IMR-90 (cell line): ENCODE measurements at regions not wholly inside any gene's neighbourhood (a gene's known extent, or its start where the extent isn't known, plus 50 kb on each side); places are given as distances from the start of the nearest gene placed in this dataset.

Source experiments
- ATAC-seq: fragments of 200-7000 bp; cut with Tn5 transposase; 2 replicates; pipeline ENCODE4 v1.9.1; 2020; ENCODE audit warnings: low read depth, mild to moderate bottlenecking, moderate library complexity
- BruUV-seq: library from RNA; stranded (reverse); fragments of 400-500 nt; replicated peaks from 2 replicates; lab custom pipeline; 2021; lab: Mats Ljungman, UMichigan
- CTCF ChIA-PET: fragments of 300-600 bp; formaldehyde crosslinking; extraction: SDS; loops from one replicate; lab custom pipeline; 2021; ENCODE audit warnings: antibody characterized with exemption; lab: Yijun Ruan, JAX
- POLR2A ChIA-PET: fragments of 300-600 bp; sonication (Branson Sonifier 250); formaldehyde crosslinking; loops from one replicate; lab custom pipeline; 2022; ENCODE audit warnings: antibody characterized with exemption; ENCODE audit not compliant: unreplicated experiment; lab: Charles Lee
- DNase-seq: peaks from one replicate; pipeline ENCODE4 v3.0.0; 2013
- H2AFZ ChIP-seq: replicated peaks from 2 replicates; pipeline ENCODE3; 2013; ENCODE audit warnings: low read length, mild to moderate bottlenecking; ENCODE audit not compliant: poor library complexity
- H2AK5ac ChIP-seq: 2 replicates; pipeline ENCODE4 v1.6.1; 2013; ENCODE audit warnings: low read depth, low read length, inconsistent platforms
- H2AK9ac ChIP-seq: replicated peaks from 2 replicates; pipeline ENCODE3; 2013; ENCODE audit warnings: mild to moderate bottlenecking, low read depth, low read length, moderate library complexity; ENCODE audit not compliant: poor library complexity
- H2BK120ac ChIP-seq: 2 replicates; pipeline ENCODE4 v1.6.1; 2013; ENCODE audit warnings: low read depth, low read length, inconsistent platforms
- H2BK15ac ChIP-seq: 3 replicates; pipeline ENCODE4 v1.6.1; 2013; ENCODE audit warnings: low read depth, low read length, inconsistent platforms
- H2BK20ac ChIP-seq: 2 replicates; pipeline ENCODE4 v1.6.1; 2013; ENCODE audit warnings: low read depth, mild to moderate bottlenecking, inconsistent platforms, low read length, moderate library complexity
- H2BK5ac ChIP-seq: 2 replicates; pipeline ENCODE4 v1.6.1; 2013; ENCODE audit warnings: mild to moderate bottlenecking, low read depth, low read length, inconsistent platforms; ENCODE audit not compliant: poor library complexity, severe bottlenecking
- H3K14ac ChIP-seq: replicated peaks from 2 replicates; pipeline ENCODE4 v1.6.1; 2013; ENCODE audit warnings: low read depth, low read length, inconsistent platforms
- H3K18ac ChIP-seq: 2 replicates; pipeline ENCODE4 v1.6.1; 2013; ENCODE audit warnings: low read depth, low read length, control low read depth
- H3K23ac ChIP-seq: 2 replicates; pipeline ENCODE4 v1.6.1; 2013; ENCODE audit warnings: low read depth, low read length, inconsistent platforms
- H3K27ac ChIP-seq: 2 replicates; pipeline ENCODE4 v1.5.1; 2013; ENCODE audit warnings: mild to moderate bottlenecking, control low read depth, low read length; ENCODE audit not compliant: insufficient read depth
- H3K27me3 ChIP-seq: 2 replicates; pipeline ENCODE4 v1.6.1; 2013; ENCODE audit warnings: low read length; ENCODE audit not compliant: control insufficient read depth, insufficient read depth
- H3K36me3 ChIP-seq: 2 replicates; pipeline ENCODE4 v1.6.1; 2013; ENCODE audit warnings: low read length, mixed read lengths; ENCODE audit not compliant: control insufficient read depth, insufficient read depth
- H3K4ac ChIP-seq: 2 replicates; pipeline ENCODE4 v1.6.1; 2013; ENCODE audit warnings: low read depth, low read length, inconsistent platforms
- H3K4me1 ChIP-seq: 2 replicates; pipeline ENCODE4 v1.6.1; 2013; ENCODE audit warnings: low read length, mixed read lengths; ENCODE audit not compliant: control insufficient read depth, insufficient read depth
- H3K4me2 ChIP-seq: 2 replicates; pipeline ENCODE4 v1.6.1; 2013; ENCODE audit warnings: low read depth, mild to moderate bottlenecking, control low read depth, low read length, moderate library complexity
- H3K4me3 ChIP-seq: 2 replicates; pipeline ENCODE4 v1.5.1; 2013; ENCODE audit warnings: low read depth, mild to moderate bottlenecking, control low read depth, low read length, moderate library complexity; ENCODE audit not compliant: insufficient read depth
- H3K56ac ChIP-seq: 2 replicates; pipeline ENCODE4 v1.6.1; 2013; ENCODE audit warnings: low read length, inconsistent platforms; ENCODE audit not compliant: insufficient read depth; ENCODE audit errors: extremely low read depth
- H3K79me1 ChIP-seq, 2 experiments: 2 replicates each; pipeline ENCODE4 v1.6.1; 2013; ENCODE audit warnings: low read length in 2 of 2, inconsistent platforms in 1 of 2, low read depth in 1 of 2
- H3K9ac ChIP-seq: 2 replicates; pipeline ENCODE4 v1.6.1; 2013; ENCODE audit warnings: low read depth, low read length, control low read depth
- H3K9me1 ChIP-seq: 2 replicates; pipeline ENCODE4 v1.6.1; 2013; ENCODE audit warnings: low read length, inconsistent platforms; ENCODE audit not compliant: insufficient read depth
- H3K9me3 ChIP-seq: 2 replicates; pipeline ENCODE4 v1.6.1; 2013; ENCODE audit warnings: low read length; ENCODE audit not compliant: control insufficient read depth, insufficient read depth
- H4K20me1 ChIP-seq: 2 replicates; pipeline ENCODE4 v1.6.1; 2013; ENCODE audit warnings: low read length, inconsistent platforms; ENCODE audit not compliant: insufficient read depth
- H4K5ac ChIP-seq: 2 replicates; pipeline ENCODE4 v1.6.1; 2013; ENCODE audit warnings: mild to moderate bottlenecking, low read depth, low read length, control low read depth
- H4K8ac ChIP-seq, 2 experiments: 2 replicates each; pipeline ENCODE4 v1.6.1; 2013; ENCODE audit warnings: low read depth in 2 of 2, low read length in 2 of 2, control low read depth in 1 of 2, inconsistent platforms in 1 of 2
- H4K91ac ChIP-seq: 2 replicates; pipeline ENCODE4 v1.6.1; 2013; ENCODE audit warnings: low read depth, low read length, inconsistent platforms; ENCODE audit not compliant: insufficient read depth
- CEBPB ChIP-seq: IDR thresholded peaks from 2 replicates; pipeline ENCODE4 v1.6.1; 2012; ENCODE audit warnings: low read depth, low read length, improper control_type of control experiment
- MAFK ChIP-seq: IDR thresholded peaks from 2 replicates; pipeline ENCODE4 v1.6.1; 2012; ENCODE audit warnings: low read depth, low read length, improper control_type of control experiment
- MXI1 ChIP-seq: IDR thresholded peaks from 2 replicates; pipeline ENCODE4 v1.6.1; 2012; ENCODE audit warnings: low read depth, mild to moderate bottlenecking, low read length, moderate library complexity, borderline replicate concordance
- RFX5 ChIP-seq: IDR thresholded peaks from 2 replicates; pipeline ENCODE4 v1.8.0; 2012; ENCODE audit warnings: low read depth, mild to moderate bottlenecking, low read length, moderate library complexity
- WGBS, 2 experiments: methylation state at CpG; one replicate each; pipeline versions ENCODE4 v1.1.5 to v1.1.7; 2013; ENCODE audit warnings: missing lambda C conversion rate in 2 of 2; ENCODE audit not compliant: insufficient read length in 1 of 2; ENCODE audit errors: extremely low coverage in 2 of 2; 5-methylcytosine and 5-hydroxymethylcytosine counted together
- dilution Hi-C: fragments of 300-500 bp; cut with HindIII; formaldehyde crosslinking; loops from one replicate; pipeline ENCODE4 v1.14.3; 2018; ENCODE audit warnings: low sequenced_read_pairs; ENCODE audit not compliant: unreplicated experiment
- in situ Hi-C: fragments of 300-500 bp; cut with MboI; formaldehyde crosslinking; loops from 3 replicates; pipeline ENCODE4 v1.14.3; 2019; ENCODE audit warnings: low sequenced_read_pairs, inconsistent platforms, mixed read lengths
- intact Hi-C: fragments of 100-400 bp; cut with micrococcal nuclease; formaldehyde crosslinking; loops from 2 replicates; pipeline ENCODE4 v1.10.0; 2022

DNA sequence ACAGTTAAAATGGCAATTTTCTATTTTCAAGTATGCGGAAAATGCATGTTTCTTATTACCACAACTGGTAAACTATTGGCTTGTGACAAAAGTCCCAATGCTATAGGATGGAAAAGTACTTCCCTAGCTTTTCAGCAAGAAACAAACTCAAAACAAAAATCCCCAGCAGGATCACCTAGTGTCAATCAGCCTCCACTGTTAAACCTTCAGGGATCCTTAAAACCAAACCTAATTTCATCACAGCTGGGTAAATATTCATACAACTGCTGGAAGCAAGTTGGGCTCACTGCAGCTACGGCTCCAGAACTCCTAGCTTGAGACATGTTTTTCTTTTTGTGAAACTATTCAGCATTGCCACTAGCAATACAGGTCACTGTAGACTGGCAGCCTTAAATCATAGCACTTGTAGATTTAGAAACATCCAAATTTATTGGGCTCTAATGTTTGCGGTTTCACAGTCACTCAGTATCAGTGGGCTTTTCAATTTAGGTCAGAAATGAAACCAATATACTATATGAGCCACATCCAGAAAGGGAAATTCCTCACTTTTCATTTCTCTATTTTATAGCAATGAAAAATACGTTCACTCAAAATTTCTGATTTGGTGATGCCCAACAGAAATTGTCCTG lies 145.2 kb upstream of the ANK3 start:
- Histone ChIP-seq H3K79me1 (no peaks in the 10 kb centered on the region), H3K27ac (no peak overlapping the region), H4K91ac (no peak overlapping the region), H2BK15ac (no peak overlapping the region), H3K9me1 (no peaks in the 10 kb centered on the region), H3K56ac (no peak overlapping the region), H3K4me3 (no peak overlapping the region), H3K14ac (no peak overlapping the region), H3K4me2 (no peak overlapping the region), H2AK5ac (no peak overlapping the region), H4K20me1 (no peaks in the 10 kb centered on the region), H3K9me3 (no peaks in the 10 kb centered on the region), H3K4ac (no peak overlapping the region), H3K36me3 (no peaks in the 10 kb centered on the region), H2BK5ac (no peak overlapping the region), H4K8ac (no peak overlapping the region), H3K27me3 (peaks cover 6% of the 10 kb centered on the region), H3K9ac (no peak overlapping the region), H3K4me1 (no peaks in the 10 kb centered on the region), H2BK120ac (no peak overlapping the region), H4K5ac (no peak overlapping the region), H2BK20ac (no peak overlapping the region), H3K23ac (no peak overlapping the region), H3K18ac (no peak overlapping the region), H2AFZ (no peak overlapping the region), H2AK9ac (no peak overlapping the region)
- intact Hi-C loops, result no loop called here
- WGBS, 2 experiments, result 67% methylated on average over 1 of the region's 4 CpGs; no CpG with 5 or more reads in 1 of the 2 experiments
- BruUV-seq, result no TSS peak
- ATAC-seq (no peak), DNase-seq (no peak)
- TF ChIP-seq CEBPB (no peak), RFX5 (no peak), MAFK (no peak), MXI1 (no peak)
- dilution Hi-C loops, result no loop called here
- in situ Hi-C loops, result no loop called here
- ChIA-PET POLR2A (no interaction called here), CTCF (no interaction called here)
